Right kidney (tissue), 1 donor: ENCODE measurements at regions not wholly inside any gene's neighbourhood (a gene's known extent, or its start where the extent isn't known, plus 50 kb on each side); places are given as distances from the start of the nearest gene placed in this dataset.
"Not testable (repeated sequence)": the region's sequence is repeated elsewhere in the genome, so short reads cannot be mapped to it uniquely, and the experiment has no call there.

Experiments
- DNase-seq: peaks from one replicate; pipeline ENCODE4 v3.0.0-alpha.2; 2016

- DNase-seq = not testable (repeated sequence)
These were observed 113.4 kb downstream of the PMAIP1 start for GRCh38 chr18:60013148-60013547.

- no peak for DNase-seq
These were observed 111.2 kb downstream of the PMAIP1 start for GRCh38 chr18:60010984-60011383.

GRCh38 chr18:60010513-60010912 is 110.7 kb downstream of the PMAIP1 start:
- no peak for DNase-seq

GRCh38 chr18:60007661-60008060 is 107.9 kb downstream of the PMAIP1 start:
- no peak for DNase-seq

- no peak for DNase-seq
These were observed 103.9 kb downstream of the PMAIP1 start for GRCh38 chr18:60003610-60004185.

- no peak for DNase-seq
These were observed 96.7 kb downstream of the PMAIP1 start for GRCh38 chr18:59996370-59996966.

GRCh38 chr18:59994357-59994756 is 94.6 kb downstream of the PMAIP1 start:
- no peak for DNase-seq

- DNase-seq = no peak
These were observed 93.8 kb downstream of the PMAIP1 start for GRCh38 chr18:59993560-59993959.

- no peak for DNase-seq
These were observed 90.5 kb downstream of the PMAIP1 start for GRCh38 chr18:59990121-59990823.

- no peak for DNase-seq
These were observed 88.4 kb downstream of the PMAIP1 start for GRCh38 chr18:59988098-59988706.

- DNase-seq = no peak
These were observed 87.3 kb downstream of the PMAIP1 start for GRCh38 chr18:59987102-59987501.

- no peak for DNase-seq
These were observed 86.3 kb downstream of the PMAIP1 start for GRCh38 chr18:59986139-59986538.

GRCh38 chr18:59985289-59985688 is 85.5 kb downstream of the PMAIP1 start:
- DNase-seq = no peak

- DNase-seq = no peak
These were observed 83.7 kb downstream of the PMAIP1 start for GRCh38 chr18:59983506-59983905.

GRCh38 chr18:59980188-59980637 is 80.4 kb downstream of the PMAIP1 start:
- no peak for DNase-seq

- DNase-seq = no peak
These were observed 72.2 kb downstream of the PMAIP1 start for GRCh38 chr18:59971871-59972428.

GRCh38 chr18:59971144-59971543 is 71.3 kb downstream of the PMAIP1 start:
- DNase-seq = not testable (repeated sequence)

GRCh38 chr18:59969477-59970028 is 69.8 kb downstream of the PMAIP1 start:
- DNase-seq = peak; percentile 40

- no peak for DNase-seq
These were observed 68.8 kb downstream of the PMAIP1 start for GRCh38 chr18:59968583-59968982.

- DNase-seq = no peak
These were observed 68.1 kb downstream of the PMAIP1 start for GRCh38 chr18:59967878-59968277.

GRCh38 chr18:59966913-59967312 is 67.1 kb downstream of the PMAIP1 start:
- DNase-seq = no peak

GRCh38 chr18:59963229-59963628 is 63.4 kb downstream of the PMAIP1 start:
- no peak for DNase-seq

- no peak for DNase-seq
These were observed 61.3 kb downstream of the PMAIP1 start for GRCh38 chr18:59961070-59961469.
